ENCODE measurements at regions not wholly inside any gene's neighbourhood (a gene's known extent, or its start where the extent isn't known, plus 50 kb on each side); places are given as distances from the start of the nearest gene placed in this dataset.

DNA sequence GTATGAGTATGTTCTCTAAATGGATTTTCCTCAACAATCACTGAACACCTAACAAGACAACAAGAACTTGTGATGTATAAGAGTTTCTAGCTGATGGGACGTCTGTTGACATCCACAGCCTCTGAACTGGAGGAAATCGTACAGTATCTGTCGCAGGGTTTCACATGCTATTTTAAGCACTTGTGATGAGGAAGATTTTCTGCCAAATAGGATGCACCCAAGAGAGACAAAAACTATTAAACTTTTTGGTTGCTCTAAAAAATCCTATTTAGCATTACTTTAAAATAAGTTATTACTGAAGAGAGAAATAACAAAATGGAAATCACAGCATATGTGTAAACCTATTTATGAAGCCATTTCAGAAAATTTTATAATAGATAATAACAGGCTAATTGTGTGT lies 356.1 kb upstream of the SLC7A11 start:
- DNase-seq (ENCODE audit: low spot score in 2 of 2): no peak
- WGBS: 60% methylated on average over 3 of the region's 3 CpGs

DNA sequence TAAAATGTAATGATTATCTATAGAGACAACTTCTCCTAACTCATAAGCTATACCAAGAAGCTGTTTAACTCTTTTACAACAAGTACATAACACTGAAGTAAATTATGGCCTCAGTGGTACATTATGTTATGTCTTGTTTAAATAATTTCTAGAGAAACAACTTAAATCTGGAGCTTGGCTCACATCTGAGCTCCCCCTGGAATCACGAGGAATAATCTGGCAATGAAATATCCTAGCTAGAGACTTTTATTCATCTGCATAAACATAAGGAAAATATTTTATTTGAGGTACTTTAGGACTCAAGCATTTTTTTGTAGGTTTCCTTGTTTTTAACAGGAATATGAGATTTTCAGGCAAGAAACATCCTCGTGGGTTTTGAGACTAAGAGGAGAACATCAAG lies 354.7 kb upstream of the SLC7A11 start:
- Histone ChIP-seq H3K4me3 (no peak overlapping the region), H3K4me1 (peaks cover 7% of the 10 kb centered on the region), H3K9me3 (no peaks in the 10 kb centered on the region), H3K27me3 (no peaks in the 10 kb centered on the region), H3K36me3 (no peaks in the 10 kb centered on the region), H3K27ac (no peak overlapping the region)
- 59% methylated on average over 2 of the region's 2 CpGs for WGBS
- TF ChIP-seq EP300 (IDR thresholded peaks at IDR 0.05): no peak
- TF ChIP-seq, protein P1, sequence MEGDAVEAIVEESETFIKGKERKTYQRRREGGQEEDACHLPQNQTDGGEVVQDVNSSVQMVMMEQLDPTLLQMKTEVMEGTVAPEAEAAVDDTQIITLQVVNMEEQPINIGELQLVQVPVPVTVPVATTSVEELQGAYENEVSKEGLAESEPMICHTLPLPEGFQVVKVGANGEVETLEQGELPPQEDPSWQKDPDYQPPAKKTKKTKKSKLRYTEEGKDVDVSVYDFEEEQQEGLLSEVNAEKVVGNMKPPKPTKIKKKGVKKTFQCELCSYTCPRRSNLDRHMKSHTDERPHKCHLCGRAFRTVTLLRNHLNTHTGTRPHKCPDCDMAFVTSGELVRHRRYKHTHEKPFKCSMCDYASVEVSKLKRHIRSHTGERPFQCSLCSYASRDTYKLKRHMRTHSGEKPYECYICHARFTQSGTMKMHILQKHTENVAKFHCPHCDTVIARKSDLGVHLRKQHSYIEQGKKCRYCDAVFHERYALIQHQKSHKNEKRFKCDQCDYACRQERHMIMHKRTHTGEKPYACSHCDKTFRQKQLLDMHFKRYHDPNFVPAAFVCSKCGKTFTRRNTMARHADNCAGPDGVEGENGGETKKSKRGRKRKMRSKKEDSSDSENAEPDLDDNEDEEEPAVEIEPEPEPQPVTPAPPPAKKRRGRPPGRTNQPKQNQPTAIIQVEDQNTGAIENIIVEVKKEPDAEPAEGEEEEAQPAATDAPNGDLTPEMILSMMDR (IDR thresholded peaks at IDR 0.05): no peak
- no peak for TF ChIP-seq POLR2A (IDR thresholded peaks at IDR 0.05)
- TF ChIP-seq POLR2AphosphoS5 (IDR thresholded peaks at IDR 0.05): no peak
- DNase-seq (ENCODE audit: low spot score in 2 of 2): no peak

More for the DNA sequence above, 356.1 kb upstream of the SLC7A11 start:
- H3K36me3 ChIP-seq: no peaks in the 10 kb centered on the region
- no peak overlapping the region for H3K27ac ChIP-seq
- no peaks in the 10 kb centered on the region for H3K27me3 ChIP-seq
- H3K4me3 ChIP-seq: no peak overlapping the region
- no peak for TF ChIP-seq POLR2AphosphoS5 (IDR thresholded peaks at IDR 0.05)
- no peak for TF ChIP-seq EP300 (IDR thresholded peaks at IDR 0.05)
- TF ChIP-seq, protein P1 (IDR thresholded peaks at IDR 0.05): no peak
- no peak for TF ChIP-seq POLR2A (IDR thresholded peaks at IDR 0.05)
- no peaks in the 10 kb centered on the region for H3K9me3 ChIP-seq
- peaks cover 7% of the 10 kb centered on the region for H3K4me1 ChIP-seq

DNA sequence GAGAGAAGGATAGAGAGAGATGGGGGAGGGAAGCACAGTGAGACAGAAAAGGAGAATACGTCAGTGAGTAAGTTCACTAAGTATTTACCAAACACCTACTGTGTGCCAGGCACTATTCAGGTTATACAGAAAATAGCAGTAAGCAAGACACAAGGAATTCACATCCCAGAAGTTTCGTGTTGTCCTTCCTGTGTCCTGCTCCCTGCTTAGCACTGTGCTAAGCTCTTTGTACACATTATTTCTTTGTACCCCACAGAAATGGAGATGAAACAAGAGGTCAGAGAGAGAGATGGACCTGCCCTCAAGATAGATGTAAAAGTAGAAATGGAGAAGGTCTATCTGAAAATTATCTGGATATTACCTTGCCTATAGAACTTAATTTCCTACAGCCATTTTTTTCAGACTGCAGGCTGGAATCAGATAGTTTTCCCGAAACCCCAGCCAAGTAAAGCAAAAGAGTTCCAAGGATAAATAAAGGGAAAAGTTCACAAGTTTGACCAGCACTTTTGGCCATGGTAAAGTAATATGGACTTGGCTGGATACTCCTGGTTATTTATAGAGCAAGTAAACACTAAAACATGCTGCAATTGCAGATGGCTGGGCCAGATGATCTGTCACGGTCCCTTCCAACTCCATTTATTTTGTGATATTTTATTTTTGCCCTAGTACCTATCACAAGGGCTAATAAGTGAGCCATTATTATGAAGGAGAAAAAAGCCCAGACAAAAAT lies 353.7 kb upstream of the SLC7A11 start:
- 64% methylated on average over 4 of the region's 4 CpGs for WGBS
- Histone ChIP-seq H3K9me3 (no peaks in the 10 kb centered on the region), H3K27ac (no peak overlapping the region), H3K36me3 (no peaks in the 10 kb centered on the region), H3K4me1 (peaks cover 7% of the 10 kb centered on the region), H3K27me3 (no peaks in the 10 kb centered on the region), H3K4me3 (no peak overlapping the region)
- TF ChIP-seq POLR2A (IDR thresholded peaks at IDR 0.05): no peak
- TF ChIP-seq, protein P1 (IDR thresholded peaks at IDR 0.05): no peak
- no peak for TF ChIP-seq POLR2AphosphoS5 (IDR thresholded peaks at IDR 0.05)
- TF ChIP-seq EP300 (IDR thresholded peaks at IDR 0.05): no peak
- no peak for DNase-seq (ENCODE audit: low spot score in 2 of 2)

DNA sequence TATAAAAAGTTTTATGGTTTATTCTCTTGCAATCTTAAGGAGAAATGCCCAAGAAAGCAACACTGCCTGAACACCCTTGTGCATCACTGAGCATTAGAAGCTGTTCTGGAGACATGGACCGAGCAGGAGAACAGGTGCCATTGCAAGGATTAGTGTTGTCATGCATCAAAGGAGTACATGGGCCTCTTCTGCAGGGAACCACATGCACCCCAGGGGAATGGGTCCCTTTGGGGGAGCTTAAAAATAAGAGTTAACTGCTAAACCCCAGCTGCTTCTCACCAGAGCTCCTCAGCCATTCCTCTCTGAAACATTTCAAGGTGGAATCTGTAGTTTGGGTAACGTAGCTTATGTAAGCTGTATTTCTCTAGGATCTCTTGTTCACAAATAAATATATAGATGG lies 353.0 kb upstream of the SLC7A11 start:
- DNase-seq (ENCODE audit: low spot score in 2 of 2): no peak
- H3K27me3 ChIP-seq: no peaks in the 10 kb centered on the region
- WGBS: 87% methylated on average over 2 of the region's 2 CpGs
- H3K4me3 ChIP-seq: no peak overlapping the region
- TF ChIP-seq, protein P1 (IDR thresholded peaks at IDR 0.05): no peak
- TF ChIP-seq POLR2AphosphoS5 (IDR thresholded peaks at IDR 0.05) (no peak), POLR2A (IDR thresholded peaks at IDR 0.05) (no peak)
- H3K36me3 ChIP-seq: no peaks in the 10 kb centered on the region
- no peaks in the 10 kb centered on the region for H3K9me3 ChIP-seq
- H3K4me1 ChIP-seq: peaks cover 7% of the 10 kb centered on the region
- H3K27ac ChIP-seq: no peak overlapping the region

DNA sequence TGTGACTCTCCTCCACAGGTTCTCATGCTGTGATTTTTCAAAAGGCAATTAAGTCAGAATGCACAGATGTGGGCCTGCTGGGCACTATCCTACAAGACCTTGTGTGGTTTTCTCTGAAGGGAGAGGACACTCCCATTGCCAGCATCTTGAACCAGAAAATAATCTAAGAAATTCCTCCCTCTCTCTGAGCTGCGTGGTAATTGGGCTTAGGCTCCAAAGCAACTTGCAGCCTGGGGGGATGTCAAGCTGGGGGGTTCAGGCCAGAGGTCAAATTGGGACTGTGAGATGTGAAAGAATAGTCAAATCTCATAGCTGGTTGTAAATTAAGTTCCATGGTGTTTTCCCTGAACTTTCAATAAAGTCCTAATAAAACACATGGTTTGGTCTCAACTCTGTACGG lies 350.6 kb upstream of the SLC7A11 start:
- Histone ChIP-seq H3K27me3 (no peaks in the 10 kb centered on the region), H3K4me1 (peaks cover 7% of the 10 kb centered on the region), H3K9me3 (no peaks in the 10 kb centered on the region), H3K36me3 (no peaks in the 10 kb centered on the region), H3K4me3 (no peak overlapping the region), H3K27ac (no peak overlapping the region)
- no peak for TF ChIP-seq POLR2AphosphoS5 (IDR thresholded peaks at IDR 0.05)
- TF ChIP-seq POLR2A (IDR thresholded peaks at IDR 0.05): no peak
- TF ChIP-seq EP300 (IDR thresholded peaks at IDR 0.05): no peak
- TF ChIP-seq, protein P1 (IDR thresholded peaks at IDR 0.05): no peak
- WGBS: 59% methylated on average over 2 of the region's 2 CpGs
- no peak for DNase-seq (ENCODE audit: low spot score in 2 of 2)
